GM19463 (cell line): ENCODE measurements at regions not wholly inside any gene's neighbourhood (a gene's known extent, or its start where the extent isn't known, plus 50 kb on each side); places are given as distances from the start of the nearest gene placed in this dataset.
A peak's percentile ranks its signal among the peaks of the same experiment; 100 is the strongest.
"Not testable (repeated sequence)": the region's sequence is repeated elsewhere in the genome, so short reads cannot be mapped to it uniquely, and the experiment has no call there.

Source experiments
- ATAC-seq: cut with Tn5 transposase; IDR thresholded peaks from one replicate; pipeline ENCODE4 v1.9.1; 2021; ENCODE audit warnings: mild to moderate bottlenecking, moderate library complexity; ENCODE audit not compliant: unreplicated experiment

- ATAC-seq, result no peak
These were observed 97.6 kb upstream of the SCAF11 start for GRCh38 chr12:46087916-46088439.

- ATAC-seq, result no peak
These were observed 94.6 kb upstream of the SCAF11 start for GRCh38 chr12:46084666-46085631.

- ATAC-seq, result no peak
These were observed 92.3 kb upstream of the SCAF11 start for GRCh38 chr12:46082490-46083200.

- no peak for ATAC-seq
These were observed 82.9 kb upstream of the SCAF11 start for GRCh38 chr12:46073321-46073720.

- peak; percentile 90 for ATAC-seq
These were observed 81.6 kb upstream of the SCAF11 start for GRCh38 chr12:46071769-46072624.

DNA sequence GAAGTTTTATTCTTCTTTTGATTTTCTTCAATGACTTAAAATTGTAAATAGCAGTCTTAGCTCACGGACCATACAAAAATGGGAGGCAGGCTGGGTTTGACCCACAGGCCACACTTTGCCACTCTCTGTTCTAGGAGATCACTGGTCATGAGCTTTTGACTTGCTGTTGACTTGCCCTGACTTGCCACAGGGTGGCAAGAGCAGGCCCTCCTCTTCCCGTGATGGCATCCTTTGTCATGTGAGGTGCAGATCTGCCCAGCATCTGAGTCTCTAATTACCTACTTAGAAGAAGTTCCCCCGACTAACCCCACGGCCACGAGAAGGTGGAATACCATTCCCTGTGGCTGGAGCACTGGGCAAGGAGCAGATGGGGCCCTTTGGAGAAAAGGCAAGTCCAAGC, 81.0 kb upstream of the SCAF11 start:
- no peak for ATAC-seq

- ATAC-seq, result no peak
These were observed 76.7 kb upstream of the SCAF11 start for GRCh38 chr12:46067094-46067493.

GRCh38 chr12:46065412-46066166, 75.2 kb upstream of the SCAF11 start:
- ATAC-seq, result peak; percentile 76

DNA sequence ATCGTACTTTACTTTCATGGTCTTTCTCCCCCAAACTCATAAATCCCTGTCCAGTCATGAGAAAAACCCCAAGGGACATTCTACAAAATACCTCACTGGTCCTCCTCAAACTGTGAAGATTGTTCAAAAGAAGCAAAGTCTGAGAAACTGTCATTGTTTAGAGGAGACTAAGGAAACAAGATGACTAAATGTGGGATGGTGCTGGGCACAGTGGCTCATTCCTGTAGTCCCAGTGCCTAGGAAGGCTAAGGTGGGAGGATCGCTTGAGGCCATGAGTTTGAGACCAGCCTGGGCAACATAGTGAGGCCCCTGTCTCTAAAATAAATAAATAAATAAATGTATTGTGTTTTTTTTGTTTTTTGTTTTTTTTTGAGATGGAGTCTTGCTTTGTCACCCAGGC, 74.2 kb upstream of the SCAF11 start:
- ATAC-seq, result no peak

- ATAC-seq, result not testable (repeated sequence)
These were observed 68.3 kb upstream of the SCAF11 start for GRCh38 chr12:46058697-46059096.

GRCh38 chr12:46050805-46051204, 60.4 kb upstream of the SCAF11 start:
- no peak for ATAC-seq

DNA sequence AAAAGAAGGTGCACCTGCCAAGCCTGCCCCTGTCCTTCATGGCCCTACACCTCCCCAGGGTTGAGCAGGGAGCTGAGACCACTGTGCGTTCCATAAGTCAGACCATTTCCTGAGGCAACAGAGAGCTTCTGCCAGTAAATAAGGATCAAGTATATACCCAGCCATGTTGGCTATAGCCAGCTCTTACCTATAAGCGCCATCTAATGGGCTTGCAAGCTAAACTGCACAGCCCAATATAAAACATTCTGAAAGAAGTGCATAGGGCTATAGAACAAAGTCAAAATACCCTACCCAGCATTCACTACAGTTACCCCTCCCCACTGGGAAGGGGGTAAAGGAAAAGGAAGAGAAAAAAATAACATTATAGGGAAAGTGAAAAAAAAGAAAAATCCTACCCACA, 59.3 kb upstream of the SCAF11 start:
- ATAC-seq, result no peak

DNA sequence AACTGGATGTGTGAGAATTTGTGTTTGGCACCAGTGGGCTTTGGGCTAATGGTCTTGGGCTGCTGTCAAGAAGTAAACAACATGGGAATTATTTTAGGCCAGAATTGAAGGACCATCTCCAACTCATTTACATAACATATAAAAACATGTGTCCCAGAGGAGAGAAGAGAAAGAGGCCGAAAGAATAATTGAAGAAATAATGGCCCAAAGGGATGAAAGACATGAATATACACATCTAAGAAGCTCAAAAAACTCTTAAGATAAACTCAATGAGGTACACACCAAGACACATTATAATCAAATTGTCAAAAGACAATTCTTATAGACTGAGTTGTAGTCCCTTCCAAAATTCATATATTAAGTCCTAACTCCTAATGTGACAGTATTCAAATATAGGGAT, 56.1 kb upstream of the SCAF11 start:
- no peak for ATAC-seq

- ATAC-seq, result no peak
These were observed 53.7 kb upstream of the SCAF11 start for GRCh38 chr12:46043972-46044520.
